ENCODE measurements at regions not wholly inside any gene's neighbourhood (a gene's known extent, or its start where the extent isn't known, plus 50 kb on each side); places are given as distances from the start of the nearest gene placed in this dataset.
A peak's percentile ranks its signal among the peaks of the same experiment; 100 is the strongest.

DNA sequence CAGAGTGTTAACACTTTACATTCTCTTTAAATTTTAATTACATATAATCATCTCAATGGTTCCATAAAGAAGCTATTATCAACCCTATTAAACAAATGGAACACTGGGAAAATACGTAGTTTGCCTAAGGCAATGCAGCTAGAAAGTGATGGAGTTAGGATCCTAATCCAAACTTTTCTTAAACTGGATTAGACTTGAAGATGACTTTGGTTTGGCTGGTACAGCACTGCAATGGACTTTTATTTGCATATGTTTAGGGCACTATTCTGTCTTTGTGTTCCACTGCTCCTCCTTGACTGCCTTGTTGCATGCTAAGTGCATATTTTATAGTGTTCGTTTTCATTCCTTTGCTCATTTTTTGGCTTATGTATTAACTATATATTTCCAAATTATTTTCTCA is 133.5 kb upstream of the UFM1 start:
- Histone ChIP-seq H3K9me3 (ENCODE audit: control insufficient read depth, insufficient read depth, low read depth, low read length) (no peaks in the 10 kb centered on the region), H3K4me2 (ENCODE audit: extremely low read depth, insufficient read depth, low read length) (no peak overlapping the region), H3K36me3 (ENCODE audit: control insufficient read depth, insufficient read depth, low read length) (no peaks in the 10 kb centered on the region), H3K79me2 (ENCODE audit: control insufficient read depth, insufficient read depth, low read length) (no peaks in the 10 kb centered on the region), H3K27me3 (ENCODE audit: control insufficient read depth, insufficient read depth, low read length) (no peaks in the 10 kb centered on the region), H3K4me1 (ENCODE audit: control insufficient read depth, extremely low read depth, insufficient read depth, low read length) (no peaks in the 10 kb centered on the region), H3K9ac (ENCODE audit: insufficient read depth, low read length) (no peak overlapping the region), H3K4me3 (replicated peaks in 1 of 4; ENCODE audit: control extremely low read depth in 1 of 4, insufficient read depth in 1 of 4, low read depth in 3 of 4, low read length in 4 of 4) (no peak overlapping the region), H2AFZ (ENCODE audit: low read length) (no peak overlapping the region), H3K27ac (ENCODE audit: insufficient read depth, low read length) (no peak overlapping the region), H4K20me1 (ENCODE audit: control insufficient read depth, extremely low read depth, insufficient read depth, low read length) (no peaks in the 10 kb centered on the region)
- no peak for DNase-seq (ENCODE audit: low read depth in 2 of 2)
- TF ChIP-seq EZH2 (IDR thresholded peaks at IDR 0.05; ENCODE audit: low read length, missing control alignments) = no peak
- TF ChIP-seq, protein P1, sequence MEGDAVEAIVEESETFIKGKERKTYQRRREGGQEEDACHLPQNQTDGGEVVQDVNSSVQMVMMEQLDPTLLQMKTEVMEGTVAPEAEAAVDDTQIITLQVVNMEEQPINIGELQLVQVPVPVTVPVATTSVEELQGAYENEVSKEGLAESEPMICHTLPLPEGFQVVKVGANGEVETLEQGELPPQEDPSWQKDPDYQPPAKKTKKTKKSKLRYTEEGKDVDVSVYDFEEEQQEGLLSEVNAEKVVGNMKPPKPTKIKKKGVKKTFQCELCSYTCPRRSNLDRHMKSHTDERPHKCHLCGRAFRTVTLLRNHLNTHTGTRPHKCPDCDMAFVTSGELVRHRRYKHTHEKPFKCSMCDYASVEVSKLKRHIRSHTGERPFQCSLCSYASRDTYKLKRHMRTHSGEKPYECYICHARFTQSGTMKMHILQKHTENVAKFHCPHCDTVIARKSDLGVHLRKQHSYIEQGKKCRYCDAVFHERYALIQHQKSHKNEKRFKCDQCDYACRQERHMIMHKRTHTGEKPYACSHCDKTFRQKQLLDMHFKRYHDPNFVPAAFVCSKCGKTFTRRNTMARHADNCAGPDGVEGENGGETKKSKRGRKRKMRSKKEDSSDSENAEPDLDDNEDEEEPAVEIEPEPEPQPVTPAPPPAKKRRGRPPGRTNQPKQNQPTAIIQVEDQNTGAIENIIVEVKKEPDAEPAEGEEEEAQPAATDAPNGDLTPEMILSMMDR (conservative IDR thresholded peaks at IDR 0.05 in 1 of 2, IDR thresholded peaks at IDR 0.05 in 1 of 2; ENCODE audit: low read depth in 1 of 2, low read length in 2 of 2) = no peak

DNA sequence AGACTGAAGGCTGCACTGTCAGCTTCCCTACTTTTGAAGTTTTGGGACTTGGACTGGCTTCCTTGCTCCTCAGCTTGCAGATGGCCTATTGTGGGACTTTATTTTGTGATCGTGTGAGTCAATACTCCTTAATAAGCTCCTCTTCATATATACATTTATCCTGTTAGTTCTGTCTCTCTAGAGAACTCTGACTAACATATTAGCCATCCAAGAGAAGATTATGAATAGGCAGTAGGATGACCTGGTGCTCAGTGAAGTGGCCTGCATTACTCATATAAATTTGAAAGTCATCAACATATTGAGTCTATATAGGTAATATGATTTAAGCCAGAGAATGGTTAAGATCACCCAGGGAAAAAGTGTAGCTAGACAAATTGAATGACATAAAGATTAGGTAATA is 136.3 kb upstream of the UFM1 start:
- Histone ChIP-seq H3K9me3 (ENCODE audit: control insufficient read depth, insufficient read depth, low read depth, low read length) (no peaks in the 10 kb centered on the region), H2AFZ (ENCODE audit: low read length) (no peak overlapping the region), H3K27me3 (ENCODE audit: control insufficient read depth, insufficient read depth, low read length) (no peaks in the 10 kb centered on the region), H3K4me2 (ENCODE audit: extremely low read depth, insufficient read depth, low read length) (no peak overlapping the region), H3K27ac (ENCODE audit: insufficient read depth, low read length) (no peak overlapping the region), H3K36me3 (ENCODE audit: control insufficient read depth, insufficient read depth, low read length) (no peaks in the 10 kb centered on the region), H3K9ac (ENCODE audit: insufficient read depth, low read length) (no peak overlapping the region), H3K79me2 (ENCODE audit: control insufficient read depth, insufficient read depth, low read length) (no peaks in the 10 kb centered on the region), H4K20me1 (ENCODE audit: control insufficient read depth, extremely low read depth, insufficient read depth, low read length) (no peaks in the 10 kb centered on the region), H3K4me1 (ENCODE audit: control insufficient read depth, extremely low read depth, insufficient read depth, low read length) (no peaks in the 10 kb centered on the region), H3K4me3 (replicated peaks in 1 of 4; ENCODE audit: control extremely low read depth in 1 of 4, insufficient read depth in 1 of 4, low read depth in 3 of 4, low read length in 4 of 4) (no peak overlapping the region)
- peak in 1 of 2 donors; percentile 64 for DNase-seq (ENCODE audit: low read depth in 2 of 2)
- TF ChIP-seq, protein P1 (conservative IDR thresholded peaks at IDR 0.05 in 1 of 2, IDR thresholded peaks at IDR 0.05 in 1 of 2; ENCODE audit: low read depth in 1 of 2, low read length in 2 of 2) = no peak
- TF ChIP-seq EZH2 (IDR thresholded peaks at IDR 0.05; ENCODE audit: low read length, missing control alignments) = no peak

DNA sequence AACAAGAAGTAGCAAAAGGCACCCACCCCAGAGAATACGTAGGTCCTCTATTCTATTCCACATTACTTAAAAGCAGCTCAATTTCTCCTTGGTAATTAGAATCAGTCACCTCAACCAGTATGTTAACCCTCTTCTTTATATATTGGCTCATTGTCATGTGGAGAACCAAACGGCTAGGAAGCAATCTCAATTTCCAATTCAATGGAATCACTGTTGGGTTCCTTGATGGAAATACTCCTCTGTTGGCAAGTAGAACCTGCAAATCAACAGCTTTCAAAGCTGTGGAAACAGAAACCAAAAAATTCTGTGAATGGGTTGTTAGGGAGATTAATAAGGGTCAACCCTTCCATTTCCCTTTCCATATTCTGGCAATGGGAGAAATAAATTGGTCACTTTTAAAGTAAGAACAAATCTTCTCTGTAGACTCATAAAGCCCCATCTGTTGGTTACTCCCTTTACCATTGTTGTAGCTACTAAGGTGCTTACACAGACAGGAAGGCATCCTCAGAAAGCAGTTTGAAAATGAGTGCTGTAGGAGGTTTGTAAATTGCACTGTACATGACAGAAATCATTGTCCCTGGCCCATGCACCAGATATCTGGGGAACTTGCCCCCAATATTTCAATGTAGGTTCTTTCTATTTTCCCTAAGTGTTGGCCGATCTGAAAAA is 138.6 kb upstream of the UFM1 start:
- Histone ChIP-seq H3K4me1 (ENCODE audit: control insufficient read depth, extremely low read depth, insufficient read depth, low read length) (no peaks in the 10 kb centered on the region), H4K20me1 (ENCODE audit: control insufficient read depth, extremely low read depth, insufficient read depth, low read length) (no peaks in the 10 kb centered on the region), H3K4me2 (ENCODE audit: extremely low read depth, insufficient read depth, low read length) (no peak overlapping the region), H3K27ac (ENCODE audit: insufficient read depth, low read length) (no peak overlapping the region), H2AFZ (ENCODE audit: low read length) (no peak overlapping the region), H3K79me2 (ENCODE audit: control insufficient read depth, insufficient read depth, low read length) (no peaks in the 10 kb centered on the region), H3K27me3 (ENCODE audit: control insufficient read depth, insufficient read depth, low read length) (no peaks in the 10 kb centered on the region), H3K9ac (ENCODE audit: insufficient read depth, low read length) (no peak overlapping the region), H3K36me3 (ENCODE audit: control insufficient read depth, insufficient read depth, low read length) (no peaks in the 10 kb centered on the region), H3K9me3 (ENCODE audit: control insufficient read depth, insufficient read depth, low read depth, low read length) (no peaks in the 10 kb centered on the region), H3K4me3 (replicated peaks in 1 of 4; ENCODE audit: control extremely low read depth in 1 of 4, insufficient read depth in 1 of 4, low read depth in 3 of 4, low read length in 4 of 4) (no peak overlapping the region)
- no peak for DNase-seq (ENCODE audit: low read depth in 2 of 2)
- TF ChIP-seq, protein P1 (conservative IDR thresholded peaks at IDR 0.05 in 1 of 2, IDR thresholded peaks at IDR 0.05 in 1 of 2; ENCODE audit: low read depth in 1 of 2, low read length in 2 of 2) = no peak

Measured in fibroblast of lung (primary cell).